Fibroblast of skin of left quadriceps (primary cell): ENCODE measurements at regions not wholly inside any gene's neighbourhood (a gene's known extent, or its start where the extent isn't known, plus 50 kb on each side); places are given as distances from the start of the nearest gene placed in this dataset.

Experiments
- DNase-seq, 2 experiments: peaks; one replicate each; pipeline ENCODE4 v3.0.0-alpha.2; 2013; ENCODE audit warnings: low read depth in 2 of 2

DNA sequence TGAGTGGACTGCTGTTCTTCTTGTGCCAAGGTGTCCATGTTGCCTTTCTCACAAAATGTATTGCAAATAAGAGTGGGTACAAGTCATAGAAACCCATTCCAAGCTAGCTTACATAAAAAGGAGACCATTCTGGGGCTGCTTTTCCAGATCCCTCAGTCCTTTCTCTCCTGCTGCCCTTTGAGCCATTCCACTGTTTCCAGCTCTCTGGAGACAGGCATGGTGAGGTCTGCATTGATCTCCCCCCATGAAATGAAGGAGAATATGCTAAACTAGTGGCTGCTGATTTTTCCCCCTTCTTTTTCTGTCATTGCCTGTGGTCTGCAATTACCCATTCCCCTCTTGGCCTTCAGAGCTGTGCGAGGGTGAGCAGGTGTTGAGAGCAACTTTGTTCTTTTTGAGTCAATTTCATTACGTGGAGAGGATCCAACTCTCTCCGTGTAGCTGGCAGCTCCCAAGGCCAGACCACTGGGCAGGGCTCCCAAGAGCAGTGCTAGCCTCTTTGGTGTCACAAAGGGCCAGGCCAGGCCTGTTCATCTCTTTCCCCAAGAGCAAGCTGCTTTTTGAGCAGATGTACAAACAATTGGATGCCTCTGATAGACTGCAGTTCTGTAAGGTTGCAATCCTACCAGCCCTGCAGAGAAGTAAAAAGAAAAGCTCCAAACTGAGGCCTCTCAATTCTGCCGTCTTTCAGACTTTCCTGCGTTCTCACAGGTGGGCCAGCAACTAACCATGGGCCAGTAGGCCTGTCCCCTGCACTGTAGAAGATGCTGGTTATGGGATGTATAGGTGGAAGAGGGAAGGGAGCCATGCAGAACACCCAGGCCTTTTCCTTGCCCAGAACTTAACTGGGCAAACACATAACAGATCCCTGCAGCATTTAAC, 96.1 kb upstream of the ARMC2 start:
- DNase-seq: no peak

DNA sequence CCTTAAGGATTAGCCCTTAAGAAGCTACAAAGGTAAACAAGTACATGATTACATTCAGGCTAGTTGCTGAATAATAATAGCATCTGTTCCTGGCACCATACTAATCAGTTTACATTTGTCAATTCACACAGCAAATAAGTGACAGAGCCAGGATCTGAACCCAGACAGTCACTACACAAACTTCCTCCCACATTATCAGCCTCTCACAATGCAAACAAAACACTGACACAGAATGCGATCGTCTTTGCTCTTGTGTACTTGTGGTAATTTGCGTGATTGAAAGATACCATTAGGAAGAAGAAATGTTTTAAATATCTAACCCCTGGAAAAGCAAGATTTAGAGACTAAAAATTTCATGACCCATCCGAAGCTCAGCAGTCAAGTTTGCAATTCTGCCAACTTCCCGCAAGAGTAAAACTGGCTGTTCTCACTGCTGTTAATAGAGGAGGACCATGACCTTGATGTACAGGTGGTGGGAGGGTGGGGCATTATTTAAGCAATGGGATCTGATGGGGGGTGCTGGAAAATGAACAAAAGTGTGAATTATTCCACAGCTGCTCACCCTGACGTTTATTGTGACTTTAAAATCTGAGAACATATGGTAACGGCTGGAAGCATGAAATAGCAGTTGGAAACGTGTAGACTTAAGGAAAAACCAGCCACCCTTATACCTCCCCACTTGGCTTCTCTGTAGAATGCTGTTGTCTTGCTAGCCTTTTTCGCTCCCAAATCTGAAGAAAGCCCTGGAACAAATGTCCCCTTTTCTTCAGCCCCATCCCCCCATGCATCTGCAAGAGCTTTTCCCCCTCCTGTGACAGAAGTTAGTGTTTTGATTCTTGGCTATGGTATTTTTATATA, 95.3 kb upstream of the ARMC2 start:
- DNase-seq: no peak

DNA sequence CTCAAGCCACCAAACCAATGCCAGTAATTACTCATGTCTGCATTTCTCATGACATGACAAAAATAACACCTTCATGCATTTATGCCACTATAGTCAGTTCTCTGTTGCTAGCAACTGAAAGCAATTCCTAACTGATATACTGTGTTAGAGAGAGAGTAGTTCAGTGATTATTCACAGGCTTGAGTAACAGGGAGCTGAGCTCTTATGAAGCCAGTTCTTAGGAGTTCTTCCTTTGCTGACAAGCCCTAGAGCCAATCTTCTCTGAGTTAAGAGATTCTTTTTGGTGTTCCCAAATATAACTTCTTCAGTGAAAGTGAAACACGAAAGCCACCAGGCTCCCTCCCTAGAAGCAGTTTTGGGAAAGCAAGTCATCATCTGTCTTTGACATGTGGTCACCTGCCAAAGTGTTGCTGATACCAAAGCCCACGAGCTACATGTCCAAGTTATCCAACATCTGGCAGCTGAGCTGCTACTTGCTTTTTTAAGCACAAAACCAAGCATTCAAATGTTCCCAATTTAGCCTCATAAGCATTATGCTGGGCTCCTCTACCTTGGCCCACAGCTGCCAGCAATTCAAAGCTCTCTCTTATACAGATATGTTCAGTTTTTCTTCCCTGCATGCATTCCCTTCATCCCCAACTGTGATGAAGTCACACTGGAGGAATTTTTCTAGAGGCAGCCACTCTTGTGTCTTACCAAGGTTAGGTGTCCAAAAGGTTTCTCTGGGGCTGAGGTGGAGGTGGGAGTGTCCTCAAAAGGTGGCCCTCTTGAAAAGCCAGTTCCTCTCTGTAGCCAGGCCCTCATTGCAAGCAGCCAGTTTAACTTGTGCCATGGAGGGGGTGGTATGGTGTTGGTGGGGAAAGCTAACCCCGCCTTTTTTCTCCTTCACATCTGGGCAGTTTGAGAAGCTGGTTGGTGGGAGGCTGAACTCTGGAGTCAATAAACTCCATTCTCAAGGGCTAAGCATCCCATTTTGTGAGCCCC, 92.7 kb upstream of the ARMC2 start:
- DNase-seq: no peak

DNA sequence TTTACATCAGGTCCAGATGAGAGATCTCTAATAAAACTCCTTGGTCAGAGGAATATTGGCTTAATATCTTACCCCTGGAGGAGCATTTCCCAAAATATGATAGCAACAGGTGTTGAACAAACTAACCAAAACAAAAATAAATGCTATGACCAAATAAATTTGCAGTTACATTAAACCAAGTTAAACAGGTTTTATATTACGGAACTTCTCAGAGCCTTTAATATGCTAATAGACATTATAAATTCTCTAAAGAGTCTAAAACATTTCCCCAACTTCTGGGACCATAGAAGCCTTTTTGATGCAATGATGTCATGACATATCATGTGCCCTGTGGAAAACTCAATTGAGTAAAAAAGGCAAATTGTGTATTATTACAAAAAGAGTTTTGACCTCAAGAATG, 90.9 kb upstream of the ARMC2 start:
- DNase-seq: no peak

DNA sequence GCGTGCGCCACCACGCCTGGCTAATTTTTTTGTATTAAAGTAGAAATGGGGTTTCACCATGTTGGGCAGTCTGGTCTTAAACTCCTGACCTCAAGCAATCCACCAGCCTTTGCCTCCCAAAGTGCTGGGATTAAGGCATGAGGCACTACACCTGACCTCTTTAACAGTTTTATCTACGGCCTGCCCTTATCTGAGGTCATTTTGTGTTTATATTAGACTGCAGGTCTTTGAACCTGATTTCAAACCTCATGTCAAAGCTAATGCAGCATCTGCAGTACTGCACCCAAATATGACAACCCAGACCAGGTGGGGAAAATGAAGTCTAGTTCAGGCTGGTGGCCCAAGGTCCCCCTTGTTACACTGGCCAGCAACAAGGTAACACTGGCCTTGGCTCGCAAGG, 89.3 kb upstream of the ARMC2 start:
- DNase-seq: no peak

DNA sequence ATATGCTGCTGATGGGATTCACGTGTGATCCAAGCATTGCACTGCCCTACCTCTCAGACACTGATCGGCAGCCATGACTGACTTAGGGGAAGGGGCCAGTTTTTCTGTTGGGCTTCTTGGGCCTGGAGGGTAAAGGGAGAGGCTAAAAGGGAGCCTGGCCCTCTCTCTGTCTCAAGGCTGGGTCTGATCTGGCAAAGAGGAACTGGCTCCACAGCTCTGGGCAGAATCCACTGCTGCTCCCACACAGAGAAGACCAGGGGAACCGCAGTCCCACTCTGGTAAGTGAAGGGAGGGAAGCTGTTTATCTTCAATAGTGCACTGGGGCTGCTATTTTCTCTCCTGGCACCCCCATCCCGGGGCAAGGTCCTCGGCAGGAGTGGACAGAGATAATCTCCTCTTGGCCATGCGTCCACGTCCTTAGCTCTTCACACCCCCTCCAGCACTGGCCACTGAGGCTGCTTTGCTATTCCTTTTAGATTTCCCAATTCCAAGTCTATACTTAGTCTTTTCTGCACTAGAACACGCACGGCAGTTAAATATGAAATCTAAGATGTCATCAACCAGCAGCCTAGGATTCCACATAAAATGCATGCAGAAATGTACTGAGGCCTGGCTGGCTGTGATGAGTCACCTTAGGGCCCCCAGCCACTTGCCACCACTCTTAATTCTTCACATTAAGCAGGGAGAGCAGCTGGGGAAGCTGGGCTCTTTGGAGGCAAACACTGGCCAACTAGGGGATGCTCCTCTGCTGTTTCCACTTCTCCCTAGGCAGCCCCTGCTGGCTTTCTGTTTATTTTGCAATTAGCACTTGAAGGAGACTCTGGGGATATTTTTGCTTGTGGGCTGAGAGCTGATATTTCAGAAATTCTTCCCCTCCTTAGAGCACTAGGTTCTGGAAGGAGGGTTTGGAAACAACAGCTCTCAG, 87.8 kb upstream of the ARMC2 start:
- peak; percentile 59 for DNase-seq

DNA sequence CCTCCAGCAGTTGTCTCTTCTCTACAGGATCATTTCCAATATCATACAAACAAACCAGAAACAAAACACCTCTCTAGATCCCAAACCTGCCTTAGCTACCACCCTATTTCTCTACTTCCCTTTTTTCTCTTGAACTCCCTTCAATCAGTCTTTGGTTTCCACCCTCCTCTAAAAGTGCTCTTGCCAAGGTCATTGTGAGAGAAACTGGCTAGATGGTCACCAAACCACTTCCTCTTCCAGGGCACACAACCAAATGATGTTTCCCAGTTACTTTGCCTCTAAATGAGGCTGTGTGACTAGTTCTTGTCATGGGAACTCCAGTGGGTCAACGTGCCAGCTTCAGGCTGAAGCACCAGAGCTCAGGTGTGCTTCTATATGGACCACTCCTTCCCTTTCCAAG, 85.8 kb upstream of the ARMC2 start:
- DNase-seq: no peak

DNA sequence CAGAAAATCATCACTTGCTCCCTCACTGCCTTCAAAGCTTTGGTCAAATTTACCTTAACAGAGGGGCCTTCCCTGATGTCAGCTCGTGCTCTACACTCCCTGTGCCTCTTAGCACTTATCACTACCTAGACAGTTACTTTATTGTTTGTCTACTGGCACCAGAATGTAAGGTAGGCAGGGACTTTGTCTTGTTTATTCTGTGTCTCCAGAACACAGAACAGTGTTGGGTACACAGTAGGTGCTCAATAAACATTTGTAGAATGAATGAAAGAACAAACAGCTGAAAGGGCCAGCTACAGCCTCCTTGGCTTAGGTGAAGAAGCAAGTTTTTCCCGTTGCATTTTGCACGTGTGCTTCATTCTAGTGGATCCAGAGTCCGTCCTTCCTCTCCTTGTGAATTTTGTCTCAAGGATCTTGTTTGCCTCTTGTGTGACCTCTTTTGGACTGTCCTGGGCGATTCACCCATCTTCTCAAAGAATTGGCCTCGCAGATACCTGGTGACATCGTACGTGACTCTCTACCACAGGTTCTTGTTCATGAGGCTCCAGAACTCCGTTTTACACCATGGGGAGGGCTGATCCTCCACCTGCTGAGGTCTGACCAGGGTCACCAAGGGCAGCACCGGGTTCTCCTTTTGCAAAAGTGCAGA, 84.2 kb upstream of the ARMC2 start:
- DNase-seq: no peak

DNA sequence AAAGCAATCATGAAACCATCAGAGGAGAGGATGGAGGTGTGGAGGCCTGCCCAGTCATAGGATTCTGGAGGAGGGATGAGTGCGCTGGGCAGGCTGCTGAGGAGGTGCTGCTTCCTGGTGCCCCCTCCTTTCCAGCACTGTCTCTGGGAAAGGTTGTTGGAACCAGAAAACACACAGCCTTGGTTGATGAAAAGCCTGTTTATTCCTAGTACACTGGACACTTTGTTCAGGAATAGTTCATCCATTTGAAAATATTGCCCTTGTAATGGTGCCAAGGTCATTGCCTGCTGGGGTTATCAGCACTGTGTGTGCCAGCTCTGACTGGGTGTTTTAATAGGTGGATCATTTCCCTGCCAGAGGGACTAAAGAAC, 83.7 kb upstream of the ARMC2 start:
- no peak for DNase-seq

DNA sequence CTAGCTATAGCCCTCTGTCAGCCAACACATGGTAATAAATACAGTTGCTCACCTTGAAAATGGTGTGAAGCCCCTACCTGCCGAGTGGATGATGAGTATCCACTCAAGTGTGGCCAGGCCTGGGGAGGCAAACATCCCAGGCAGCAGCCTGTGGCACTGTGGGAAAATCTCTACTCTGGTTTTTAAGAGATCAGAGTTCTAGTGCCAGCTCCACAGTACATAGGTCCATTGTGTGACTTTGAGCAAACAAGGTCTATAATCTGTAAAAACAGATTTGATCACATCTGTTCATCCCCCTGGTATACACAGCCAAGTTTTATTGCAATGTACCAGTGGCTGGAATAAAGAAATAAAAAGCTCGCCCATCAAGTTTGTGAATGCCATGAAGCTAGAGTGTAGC, 82.7 kb upstream of the ARMC2 start:
- DNase-seq: no peak

DNA sequence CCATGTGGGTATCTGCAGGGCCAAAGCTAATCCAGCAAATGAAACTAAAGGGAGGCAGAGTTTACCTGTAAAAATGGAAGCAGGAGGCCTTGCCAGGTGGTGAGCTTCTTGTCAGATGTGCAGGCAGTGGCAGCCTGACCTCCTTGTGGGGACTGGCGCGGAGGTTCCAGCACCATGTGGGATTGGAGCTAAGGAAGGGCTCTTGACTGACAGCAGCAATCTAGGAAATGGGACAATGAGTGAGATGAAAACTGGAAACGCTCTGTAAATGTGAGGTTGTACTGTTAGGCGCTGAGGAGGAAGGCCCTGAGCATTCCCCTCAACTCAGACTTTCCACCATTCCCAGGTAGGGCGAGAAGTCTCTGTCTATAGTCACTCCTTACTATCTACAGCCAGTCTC, 81.8 kb upstream of the ARMC2 start:
- no peak for DNase-seq

DNA sequence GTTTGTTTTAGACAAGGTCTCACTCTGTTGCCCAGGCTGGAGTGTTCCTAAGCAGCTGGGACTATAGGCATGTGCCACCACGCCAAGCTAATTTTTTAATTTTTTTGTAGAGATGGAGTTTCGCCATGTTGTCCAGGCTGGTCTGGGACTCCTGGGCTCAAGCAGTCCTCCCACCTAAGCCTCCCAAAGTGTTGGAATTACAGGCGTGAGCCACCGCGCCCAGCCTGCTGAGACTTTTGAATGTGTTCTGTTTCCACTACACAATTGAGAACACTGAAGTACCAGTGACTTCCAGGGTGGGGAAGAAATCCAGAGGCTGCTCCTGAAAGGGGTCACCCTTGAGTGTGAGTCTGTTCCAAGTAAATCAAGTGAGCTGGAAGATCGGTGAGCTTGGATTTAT, 81.3 kb upstream of the ARMC2 start:
- DNase-seq: no peak

DNA sequence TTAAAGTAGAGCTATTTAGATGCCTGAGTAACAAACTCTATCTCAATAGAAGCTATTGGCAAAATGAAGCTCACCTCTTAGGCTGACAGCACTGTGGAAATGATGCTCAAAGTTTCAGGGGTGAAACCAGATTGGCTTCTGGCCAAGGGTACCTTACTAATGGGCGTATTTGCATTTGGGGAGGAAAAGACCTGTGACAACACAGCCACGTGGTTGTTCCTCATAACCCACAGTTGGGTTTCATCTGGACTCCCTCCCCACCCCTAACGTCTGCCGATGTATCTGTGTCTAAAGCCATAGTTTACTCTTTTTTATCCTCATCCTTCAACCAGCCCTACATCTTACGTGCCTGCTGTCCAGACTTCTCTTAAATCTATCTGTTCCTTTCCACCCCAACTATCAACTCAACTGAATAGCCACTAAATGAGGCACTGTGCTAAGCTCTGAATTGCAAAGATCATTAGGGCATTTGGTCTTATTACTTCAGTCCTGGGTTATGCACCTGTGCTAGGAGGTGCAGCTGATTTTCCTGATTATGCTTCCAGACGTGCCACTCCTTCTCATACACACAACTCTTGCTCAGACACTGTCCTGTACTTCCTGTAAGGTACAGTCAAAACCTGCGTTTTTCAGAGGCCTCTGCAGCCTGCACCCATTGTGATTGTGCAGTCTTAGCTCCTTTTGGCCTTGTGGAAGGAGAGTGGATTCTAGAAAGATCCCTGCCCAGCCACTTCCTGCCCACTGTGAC, 80.6 kb upstream of the ARMC2 start:
- DNase-seq: no peak

DNA sequence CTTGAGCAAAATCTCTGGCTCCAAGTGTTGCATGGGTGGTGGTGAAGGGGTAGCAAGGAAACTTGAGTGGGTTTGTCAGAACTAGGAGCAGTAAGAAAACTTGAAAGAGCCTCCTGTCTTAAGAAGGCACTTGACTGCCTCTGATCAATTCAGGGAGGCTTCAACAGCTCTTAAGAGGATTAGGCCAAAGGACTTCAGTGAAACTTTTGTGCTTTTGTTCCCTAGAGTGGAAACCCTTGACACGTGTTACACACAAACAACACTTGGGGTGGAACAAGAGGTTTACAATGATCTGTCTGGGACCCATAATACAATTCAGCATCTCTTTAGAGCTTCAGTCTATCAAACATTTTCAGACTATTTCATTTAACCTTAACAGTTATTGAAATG, 80.1 kb upstream of the ARMC2 start:
- no peak for DNase-seq

DNA sequence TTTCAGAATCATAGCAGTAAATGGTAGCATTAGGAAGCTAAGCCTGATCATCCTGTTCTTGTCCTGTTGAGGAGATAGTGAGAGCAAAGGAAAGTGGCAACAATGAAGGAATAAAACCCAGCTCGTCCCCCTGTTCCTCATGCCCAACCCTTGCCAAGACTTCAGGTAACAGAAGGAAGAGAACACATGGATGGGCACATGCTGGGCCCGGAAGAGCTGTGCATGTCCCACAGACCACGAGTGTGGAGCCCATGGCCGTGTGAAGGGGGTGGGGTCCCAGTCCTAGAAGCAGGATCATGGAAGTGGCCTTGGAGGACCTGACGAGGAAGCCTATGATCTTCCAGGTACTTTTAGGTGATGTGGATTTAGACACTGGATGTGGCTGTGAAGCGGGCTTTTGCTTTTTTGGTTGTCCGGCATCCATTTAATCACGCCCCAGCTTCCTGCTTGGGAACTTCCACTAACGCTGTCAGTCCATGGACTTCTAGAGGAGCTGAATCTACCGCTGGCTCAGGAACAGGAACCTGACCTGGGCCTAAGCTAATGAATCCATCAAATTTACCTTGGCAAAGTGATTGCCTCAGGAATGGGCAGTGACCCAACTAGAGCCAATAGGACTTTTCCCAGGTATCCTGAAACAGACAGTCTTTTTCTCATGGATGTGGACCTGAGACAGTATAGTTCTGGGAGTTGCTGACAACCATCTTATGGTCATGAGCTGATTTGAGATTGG, 79.3 kb upstream of the ARMC2 start:
- no peak for DNase-seq

DNA sequence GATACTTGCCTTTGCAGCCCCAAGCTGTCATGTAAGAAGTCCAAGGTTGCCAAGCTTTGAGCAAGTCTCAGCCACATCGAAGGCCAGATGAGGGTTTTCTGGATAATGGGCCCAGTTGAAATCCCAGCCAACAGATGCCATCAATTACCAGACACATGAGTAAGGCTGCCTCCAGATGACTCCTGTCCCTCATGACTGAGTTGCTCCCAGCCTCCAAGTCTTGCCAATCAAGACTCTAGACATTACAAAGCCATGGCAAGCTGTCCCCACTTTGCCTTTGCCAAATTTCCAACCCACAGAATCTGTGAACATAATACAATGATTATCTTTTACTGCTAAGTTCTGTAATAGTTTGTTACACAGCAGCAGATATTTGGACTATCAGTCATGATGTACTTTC, 76.8 kb upstream of the ARMC2 start:
- no peak for DNase-seq

DNA sequence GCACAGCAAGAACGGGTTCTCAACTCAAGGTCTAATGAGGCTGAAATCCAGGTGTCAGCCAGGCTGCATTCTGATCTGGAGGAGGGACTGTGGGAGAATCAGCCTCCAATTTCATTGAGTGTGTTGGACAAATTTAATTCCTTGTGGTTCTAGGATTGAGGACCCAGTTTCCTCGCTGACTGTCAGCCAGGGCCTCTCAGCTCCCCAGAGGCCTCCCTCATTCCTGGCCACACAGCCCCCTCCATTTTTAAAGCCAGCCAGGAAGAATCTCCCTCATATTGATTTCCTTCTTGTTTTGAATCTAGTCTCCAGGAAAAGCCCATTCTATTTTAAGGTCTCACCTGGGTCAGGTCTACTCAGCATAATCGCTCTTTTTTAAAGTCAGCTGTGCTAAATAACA, 73.7 kb upstream of the ARMC2 start:
- no peak for DNase-seq

DNA sequence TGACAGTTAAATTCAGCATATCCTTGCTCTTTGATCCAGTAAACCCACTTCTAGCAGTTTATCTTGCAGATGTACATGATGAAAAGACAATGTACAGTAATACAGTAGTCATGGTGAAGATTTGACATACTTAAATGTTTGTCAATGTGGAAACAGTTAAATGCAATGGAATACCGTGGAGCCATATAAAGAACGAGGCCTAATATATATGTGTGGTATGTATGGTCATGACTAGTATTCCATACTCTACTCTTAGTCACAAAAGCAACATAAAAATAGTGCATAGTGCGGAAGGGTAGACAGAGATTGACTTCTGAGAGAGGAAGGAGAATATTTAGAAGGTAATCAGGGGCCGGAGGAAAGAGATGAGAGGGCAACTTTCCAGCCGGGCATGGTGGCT, 70.7 kb upstream of the ARMC2 start:
- DNase-seq: peak in 1 of 2 experiments; percentile 49
